Cardiac muscle cell (in vitro differentiated cells and primary cell): ENCODE measurements at regions not wholly inside any gene's neighbourhood (a gene's known extent, or its start where the extent isn't known, plus 50 kb on each side); places are given as distances from the start of the nearest gene placed in this dataset.

ENCODE experiments used
- DNase-seq, 2 donors: peaks; one replicate each; pipeline versions ENCODE4 v3.0.0 to v3.0.0-alpha.2; 2010 to 2017; ENCODE audit warnings: low read depth in 1 of 2, low spot score in 1 of 2
- H3K27ac ChIP-seq: fragments of 200-600 bp; sonication (generic); 2 replicates; pipeline ENCODE4 v1.5.1; 2016
- H3K27me3 ChIP-seq: fragments of 200-600 bp; sonication (generic); 2 replicates; pipeline ENCODE4 v1.6.0; 2016; ENCODE audit warnings: control low read depth
- H3K36me3 ChIP-seq: fragments of 200-600 bp; sonication (generic); 2 replicates; pipeline ENCODE4 v1.5.1; 2016; ENCODE audit warnings: control low read depth
- H3K4me1 ChIP-seq: fragments of 200-600 bp; sonication (generic); 2 replicates; pipeline ENCODE4 v1.8.1; 2017; ENCODE audit warnings: low read depth, mild to moderate bottlenecking, mixed run types
- H3K4me3 ChIP-seq: fragments of 200-600 bp; sonication (generic); 2 replicates; pipeline ENCODE4 v1.5.1; 2016; ENCODE audit warnings: mild to moderate bottlenecking
- H3K9me3 ChIP-seq: fragments of 200-600 bp; sonication (generic); 2 replicates; pipeline ENCODE4 v1.5.1; 2017; ENCODE audit warnings: low read depth, mild to moderate bottlenecking, control low read depth
- TF ChIP-seq, protein P1 (sequence below): IDR thresholded peaks from 2 replicates; pipeline ENCODE4 v1.5.1; 2012; ENCODE audit warnings: low read depth, mild to moderate bottlenecking, low read length

DNA sequence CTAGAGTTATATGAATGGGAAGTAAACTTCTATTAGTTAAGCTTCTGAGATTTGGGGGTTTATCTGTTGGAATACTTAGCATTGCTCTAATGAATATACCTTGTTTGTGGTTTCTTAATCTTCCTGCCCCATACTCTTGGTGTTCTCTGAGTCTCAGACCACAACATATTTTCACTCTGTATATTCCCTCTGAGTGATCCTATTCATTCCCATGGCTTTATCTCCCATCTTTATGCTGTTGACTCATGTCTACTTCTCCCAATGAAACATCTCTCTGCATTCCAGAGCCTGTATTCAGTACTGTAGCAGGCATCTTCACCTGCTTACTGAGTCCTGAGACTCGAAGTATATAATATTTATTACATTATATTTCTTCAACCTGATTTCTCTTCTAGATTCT lies 283.7 kb upstream of the MAP3K7 start:
- no peak for DNase-seq

DNA sequence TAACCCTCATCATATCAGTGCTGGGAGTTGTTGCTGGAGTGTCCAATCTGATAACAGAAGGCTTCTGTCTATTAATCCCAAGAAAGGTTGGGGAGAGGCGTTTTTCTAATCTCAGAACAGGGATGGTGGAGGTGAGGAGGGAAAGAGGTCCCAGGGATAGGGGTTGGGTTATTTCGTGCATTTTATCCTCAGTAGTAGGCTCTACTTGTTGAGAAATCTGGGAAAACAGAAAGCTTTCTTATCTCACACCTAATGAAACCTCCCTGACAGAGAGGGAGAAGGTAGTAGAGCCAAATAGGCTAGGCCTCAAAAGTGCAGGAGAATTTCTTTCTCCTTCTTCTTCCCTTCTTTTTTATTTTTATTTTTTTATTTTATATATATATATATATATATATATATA lies 281.8 kb upstream of the MAP3K7 start:
- no peak for DNase-seq
- H3K9me3 ChIP-seq = no peaks in the 10 kb centered on the region
- TF ChIP-seq, protein P1, sequence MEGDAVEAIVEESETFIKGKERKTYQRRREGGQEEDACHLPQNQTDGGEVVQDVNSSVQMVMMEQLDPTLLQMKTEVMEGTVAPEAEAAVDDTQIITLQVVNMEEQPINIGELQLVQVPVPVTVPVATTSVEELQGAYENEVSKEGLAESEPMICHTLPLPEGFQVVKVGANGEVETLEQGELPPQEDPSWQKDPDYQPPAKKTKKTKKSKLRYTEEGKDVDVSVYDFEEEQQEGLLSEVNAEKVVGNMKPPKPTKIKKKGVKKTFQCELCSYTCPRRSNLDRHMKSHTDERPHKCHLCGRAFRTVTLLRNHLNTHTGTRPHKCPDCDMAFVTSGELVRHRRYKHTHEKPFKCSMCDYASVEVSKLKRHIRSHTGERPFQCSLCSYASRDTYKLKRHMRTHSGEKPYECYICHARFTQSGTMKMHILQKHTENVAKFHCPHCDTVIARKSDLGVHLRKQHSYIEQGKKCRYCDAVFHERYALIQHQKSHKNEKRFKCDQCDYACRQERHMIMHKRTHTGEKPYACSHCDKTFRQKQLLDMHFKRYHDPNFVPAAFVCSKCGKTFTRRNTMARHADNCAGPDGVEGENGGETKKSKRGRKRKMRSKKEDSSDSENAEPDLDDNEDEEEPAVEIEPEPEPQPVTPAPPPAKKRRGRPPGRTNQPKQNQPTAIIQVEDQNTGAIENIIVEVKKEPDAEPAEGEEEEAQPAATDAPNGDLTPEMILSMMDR = no peak
- H3K4me1 ChIP-seq = peaks cover 20% of the 10 kb centered on the region
- no peak overlapping the region for H3K27ac ChIP-seq
- no peaks in the 10 kb centered on the region for H3K27me3 ChIP-seq
- no peak overlapping the region for H3K4me3 ChIP-seq
- H3K36me3 ChIP-seq = no peaks in the 10 kb centered on the region

More for the DNA sequence above, 283.7 kb upstream of the MAP3K7 start:
- Histone ChIP-seq H3K27me3 (no peaks in the 10 kb centered on the region), H3K4me1 (peaks cover 14% of the 10 kb centered on the region), H3K4me3 (no peak overlapping the region), H3K27ac (no peak overlapping the region), H3K9me3 (no peaks in the 10 kb centered on the region), H3K36me3 (no peaks in the 10 kb centered on the region)
- TF ChIP-seq, protein P1 = no peak

DNA sequence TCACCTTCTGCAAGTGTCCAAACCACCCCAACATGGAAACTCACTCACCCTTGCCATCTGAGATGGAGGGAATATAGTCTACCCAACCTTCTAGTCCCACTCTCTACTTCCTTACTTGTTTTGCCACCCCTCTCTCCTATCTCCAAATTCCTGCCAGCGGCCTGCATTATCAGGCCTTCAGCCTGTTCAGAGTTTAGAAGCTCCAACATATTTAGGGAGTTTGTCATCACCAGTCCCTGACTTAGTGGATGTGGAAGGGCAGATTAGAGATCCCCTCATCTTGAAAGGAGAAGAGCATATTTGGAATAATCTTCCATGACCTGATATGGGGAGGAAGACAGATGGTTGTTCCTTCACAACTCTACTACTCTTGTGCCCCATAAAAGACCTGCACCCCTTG lies 281.4 kb upstream of the MAP3K7 start:
- Histone ChIP-seq H3K27me3 (no peaks in the 10 kb centered on the region), H3K9me3 (no peaks in the 10 kb centered on the region), H3K27ac (no peak overlapping the region), H3K4me1 (peaks cover 20% of the 10 kb centered on the region), H3K4me3 (no peak overlapping the region), H3K36me3 (no peaks in the 10 kb centered on the region)
- TF ChIP-seq, protein P1 = no peak
- DNase-seq = no peak

DNA sequence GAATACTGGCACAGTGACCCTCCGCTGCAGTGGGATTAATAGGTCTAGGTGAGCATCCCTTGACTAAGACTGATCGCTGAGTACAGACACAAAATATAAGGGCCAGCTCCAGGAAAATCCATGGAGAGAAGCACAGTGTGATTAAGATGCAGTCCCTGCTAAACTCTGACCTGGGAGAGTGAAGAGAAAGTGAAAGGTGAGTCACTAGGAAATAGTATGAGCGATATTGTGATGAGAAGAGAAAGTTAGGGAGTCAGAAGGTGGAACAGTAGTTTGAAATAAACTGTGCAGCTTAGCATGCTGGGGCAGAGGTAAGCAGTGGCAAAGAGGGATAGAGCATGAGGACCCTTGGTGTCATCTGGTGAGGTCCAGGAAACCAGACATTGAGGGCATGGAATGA lies 278.6 kb upstream of the MAP3K7 start:
- Histone ChIP-seq H3K9me3 (no peaks in the 10 kb centered on the region), H3K27me3 (no peaks in the 10 kb centered on the region), H3K4me3 (no peak overlapping the region), H3K36me3 (no peaks in the 10 kb centered on the region), H3K4me1 (peaks cover 11% of the 10 kb centered on the region), H3K27ac (no peak overlapping the region)
- DNase-seq = no peak
- TF ChIP-seq, protein P1 = no peak

GRCh38 chr6:90863043-90863442 lies 276.2 kb upstream of the MAP3K7 start:
- DNase-seq = no peak
- Histone ChIP-seq H3K4me1 (peaks cover 12% of the 10 kb centered on the region), H3K27ac (no peak overlapping the region), H3K4me3 (no peak overlapping the region), H3K27me3 (no peaks in the 10 kb centered on the region), H3K36me3 (no peaks in the 10 kb centered on the region), H3K9me3 (no peaks in the 10 kb centered on the region)
- TF ChIP-seq, protein P1 = no peak
